ENCODE measurements at regions not wholly inside any gene's neighbourhood (a gene's known extent, or its start where the extent isn't known, plus 50 kb on each side); places are given as distances from the start of the nearest gene placed in this dataset.

DNA sequence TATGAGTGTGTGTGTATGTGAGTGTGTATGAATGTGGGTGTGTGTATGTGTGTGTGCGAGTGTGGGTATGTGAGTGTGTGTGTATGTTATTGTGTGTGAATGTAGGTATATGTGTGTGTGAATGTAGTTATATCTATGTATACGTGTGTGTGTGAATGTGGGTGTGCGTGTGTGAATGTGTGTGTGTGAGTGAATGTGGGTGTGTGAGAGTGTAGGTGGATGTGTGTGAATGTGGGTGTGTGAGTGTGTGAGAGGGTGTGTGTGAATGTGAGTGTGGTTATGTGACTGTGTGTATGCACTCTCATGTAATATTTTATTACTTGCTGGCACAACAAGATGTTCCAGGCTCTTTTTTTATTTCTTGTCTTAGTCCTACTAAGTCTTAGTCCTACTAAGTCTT is 513.4 kb upstream of the B3GAT1 start:
- Mint-ChIP-seq H3K27ac (ENCODE audit: unreplicated experiment) (no peak overlapping the region), H3K4me1 (ENCODE audit: low read depth, unreplicated experiment) (no peaks in the 10 kb centered on the region), H3K27me3 (ENCODE audit: low read depth, unreplicated experiment) (peaks cover 20% of the 10 kb centered on the region), H3K4me3 (ENCODE audit: unreplicated experiment) (no peak overlapping the region), H3K9me3 (ENCODE audit: unreplicated experiment) (no peaks in the 10 kb centered on the region), H3K36me3 (ENCODE audit: low read depth, unreplicated experiment) (no peaks in the 10 kb centered on the region)
- Histone ChIP-seq H3K36me3 (ENCODE audit: insufficient read depth, low read length) (no peaks in the 10 kb centered on the region), H3K4me2 (ENCODE audit: low read length) (no peak overlapping the region), H3K9ac (ENCODE audit: low read length) (no peak overlapping the region), H3K9me3 (ENCODE audit: insufficient read depth, low read depth, low read length) (peaks cover 3% of the 10 kb centered on the region), H4K20me1 (ENCODE audit: insufficient read depth, low read length) (no peaks in the 10 kb centered on the region), H3K4me1 (ENCODE audit: insufficient read depth, low read length) (no peaks in the 10 kb centered on the region), H3K4me3 (ENCODE audit: insufficient read depth, low read depth, low read length) (no peak overlapping the region), H3K27me3 (ENCODE audit: insufficient read depth, low read length) (no peaks in the 10 kb centered on the region), H3K27ac (ENCODE audit: low read depth, low read length) (no peak overlapping the region), H3K79me2 (ENCODE audit: insufficient read depth, low read length) (no peaks in the 10 kb centered on the region), H2AFZ (ENCODE audit: low read depth, low read length) (no peak overlapping the region)
- TF ChIP-seq, protein P1, sequence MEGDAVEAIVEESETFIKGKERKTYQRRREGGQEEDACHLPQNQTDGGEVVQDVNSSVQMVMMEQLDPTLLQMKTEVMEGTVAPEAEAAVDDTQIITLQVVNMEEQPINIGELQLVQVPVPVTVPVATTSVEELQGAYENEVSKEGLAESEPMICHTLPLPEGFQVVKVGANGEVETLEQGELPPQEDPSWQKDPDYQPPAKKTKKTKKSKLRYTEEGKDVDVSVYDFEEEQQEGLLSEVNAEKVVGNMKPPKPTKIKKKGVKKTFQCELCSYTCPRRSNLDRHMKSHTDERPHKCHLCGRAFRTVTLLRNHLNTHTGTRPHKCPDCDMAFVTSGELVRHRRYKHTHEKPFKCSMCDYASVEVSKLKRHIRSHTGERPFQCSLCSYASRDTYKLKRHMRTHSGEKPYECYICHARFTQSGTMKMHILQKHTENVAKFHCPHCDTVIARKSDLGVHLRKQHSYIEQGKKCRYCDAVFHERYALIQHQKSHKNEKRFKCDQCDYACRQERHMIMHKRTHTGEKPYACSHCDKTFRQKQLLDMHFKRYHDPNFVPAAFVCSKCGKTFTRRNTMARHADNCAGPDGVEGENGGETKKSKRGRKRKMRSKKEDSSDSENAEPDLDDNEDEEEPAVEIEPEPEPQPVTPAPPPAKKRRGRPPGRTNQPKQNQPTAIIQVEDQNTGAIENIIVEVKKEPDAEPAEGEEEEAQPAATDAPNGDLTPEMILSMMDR (IDR thresholded peaks at IDR 0.05; ENCODE audit: insufficient read depth, low read depth, low read length), result no peak
- TF ChIP-seq EZH2 (IDR thresholded peaks at IDR 0.05; ENCODE audit: insufficient read depth, low read length), result no peak
- DNase-seq (ENCODE audit: low read depth) (no peak), FAIRE-seq (no peak)

DNA sequence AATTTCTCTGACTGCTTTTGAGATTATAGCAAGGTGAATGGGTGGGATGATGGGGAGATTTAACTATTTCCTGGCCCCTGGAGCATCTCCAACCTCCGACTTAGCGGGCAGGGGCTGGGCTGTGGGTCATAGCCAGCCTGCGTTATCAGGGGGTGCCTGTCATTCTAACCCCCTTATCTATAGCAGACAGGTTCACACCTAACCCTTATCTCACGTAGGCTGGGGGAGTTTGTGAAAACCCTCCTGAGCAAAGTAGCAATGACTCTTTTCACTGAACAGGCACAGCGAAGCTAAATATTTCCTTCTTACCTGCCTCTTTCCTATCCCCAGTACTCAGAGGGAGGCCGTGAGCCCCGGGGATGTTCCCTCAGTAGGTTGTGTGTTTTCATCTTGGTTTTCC is 511.4 kb upstream of the B3GAT1 start:
- H3K27ac ChIP-seq (ENCODE audit: low read depth, low read length), result no peak overlapping the region
- no peaks in the 10 kb centered on the region for H3K4me1 ChIP-seq (ENCODE audit: insufficient read depth, low read length)
- H3K36me3 ChIP-seq (ENCODE audit: insufficient read depth, low read length), result no peaks in the 10 kb centered on the region
- H3K9ac ChIP-seq (ENCODE audit: low read length), result no peak overlapping the region
- H3K4me2 ChIP-seq (ENCODE audit: low read length), result no peak overlapping the region
- FAIRE-seq, result no peak
- Mint-ChIP-seq H3K36me3 (ENCODE audit: low read depth, unreplicated experiment) (no peaks in the 10 kb centered on the region), H3K27me3 (ENCODE audit: low read depth, unreplicated experiment) (peaks cover 21% of the 10 kb centered on the region), H3K27ac (ENCODE audit: unreplicated experiment) (no peak overlapping the region), H3K4me3 (ENCODE audit: unreplicated experiment) (no peak overlapping the region), H3K9me3 (ENCODE audit: unreplicated experiment) (no peaks in the 10 kb centered on the region), H3K4me1 (ENCODE audit: low read depth, unreplicated experiment) (no peaks in the 10 kb centered on the region)
- peaks cover 3% of the 10 kb centered on the region for H3K9me3 ChIP-seq (ENCODE audit: insufficient read depth, low read depth, low read length)
- H2AFZ ChIP-seq (ENCODE audit: low read depth, low read length), result no peak overlapping the region
- no peaks in the 10 kb centered on the region for H3K27me3 ChIP-seq (ENCODE audit: insufficient read depth, low read length)
- no peak overlapping the region for H3K4me3 ChIP-seq (ENCODE audit: insufficient read depth, low read depth, low read length)
- DNase-seq (ENCODE audit: low read depth), result no peak
- no peak for TF ChIP-seq EZH2 (IDR thresholded peaks at IDR 0.05; ENCODE audit: insufficient read depth, low read length)
- TF ChIP-seq, protein P1 (IDR thresholded peaks at IDR 0.05; ENCODE audit: insufficient read depth, low read depth, low read length), result no peak
- no peaks in the 10 kb centered on the region for H4K20me1 ChIP-seq (ENCODE audit: insufficient read depth, low read length)
- no peaks in the 10 kb centered on the region for H3K79me2 ChIP-seq (ENCODE audit: insufficient read depth, low read length)

DNA sequence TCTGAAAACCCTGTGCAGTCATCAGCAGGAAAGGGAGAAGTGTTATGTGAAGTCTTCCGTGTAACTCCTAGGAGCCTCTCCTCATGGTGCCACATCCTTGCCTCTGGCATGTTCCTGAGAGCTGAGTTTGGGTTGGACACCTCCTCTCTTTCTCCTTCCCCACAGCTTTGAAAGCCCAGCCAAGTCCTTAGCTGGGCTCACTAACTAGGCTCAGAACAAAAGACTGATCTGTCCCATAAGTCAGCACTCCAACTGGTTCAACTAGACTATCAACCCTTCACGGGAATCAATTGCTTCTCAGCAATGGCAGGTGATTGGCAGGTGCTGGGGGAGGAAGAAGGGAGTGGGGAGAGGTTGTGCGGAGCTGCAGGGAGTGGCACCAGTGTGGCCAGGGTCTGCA is 509.9 kb upstream of the B3GAT1 start:
- peaks cover 3% of the 10 kb centered on the region for H3K9me3 ChIP-seq (ENCODE audit: insufficient read depth, low read depth, low read length)
- H4K20me1 ChIP-seq (ENCODE audit: insufficient read depth, low read length), result no peaks in the 10 kb centered on the region
- no peaks in the 10 kb centered on the region for H3K79me2 ChIP-seq (ENCODE audit: insufficient read depth, low read length)
- H3K27me3 Mint-ChIP-seq (ENCODE audit: low read depth, unreplicated experiment), result peaks cover 21% of the 10 kb centered on the region
- no peaks in the 10 kb centered on the region for H3K4me1 ChIP-seq (ENCODE audit: insufficient read depth, low read length)
- no peak overlapping the region for H2AFZ ChIP-seq (ENCODE audit: low read depth, low read length)
- DNase-seq (ENCODE audit: low read depth) (no peak), FAIRE-seq (no peak)
- no peaks in the 10 kb centered on the region for H3K36me3 Mint-ChIP-seq (ENCODE audit: low read depth, unreplicated experiment)
- H3K4me2 ChIP-seq (ENCODE audit: low read length), result no peak overlapping the region
- TF ChIP-seq, protein P1 (IDR thresholded peaks at IDR 0.05; ENCODE audit: insufficient read depth, low read depth, low read length), result no peak
- TF ChIP-seq EZH2 (IDR thresholded peaks at IDR 0.05; ENCODE audit: insufficient read depth, low read length), result no peak
- H3K4me3 ChIP-seq (ENCODE audit: insufficient read depth, low read depth, low read length), result no peak overlapping the region
- H3K27ac Mint-ChIP-seq (ENCODE audit: unreplicated experiment), result no peak overlapping the region
- H3K36me3 ChIP-seq (ENCODE audit: insufficient read depth, low read length), result no peaks in the 10 kb centered on the region
- H3K9ac ChIP-seq (ENCODE audit: low read length), result no peak overlapping the region
- H3K4me3 Mint-ChIP-seq (ENCODE audit: unreplicated experiment), result no peak overlapping the region
- H3K27ac ChIP-seq (ENCODE audit: low read depth, low read length), result no peak overlapping the region
- H3K4me1 Mint-ChIP-seq (ENCODE audit: low read depth, unreplicated experiment), result no peaks in the 10 kb centered on the region
- peaks cover 2% of the 10 kb centered on the region for H3K27me3 ChIP-seq (ENCODE audit: insufficient read depth, low read length)
- H3K9me3 Mint-ChIP-seq (ENCODE audit: unreplicated experiment), result no peaks in the 10 kb centered on the region

Data from astrocyte (in vitro differentiated cells and primary cell).